ENCODE measurements at regions not wholly inside any gene's neighbourhood (a gene's known extent, or its start where the extent isn't known, plus 50 kb on each side); places are given as distances from the start of the nearest gene placed in this dataset.

- TF ChIP-seq RAD21 (IDR thresholded peaks at IDR 0.05; ENCODE audit: insufficient read depth, low read depth, low read length), result peak; percentile 36; the same call in 1 of the 2 replicates
- TF ChIP-seq KAT2A (conservative IDR thresholded peaks at IDR 0.05; ENCODE audit: control insufficient read depth, low read depth, low read length), result no peak
- TF ChIP-seq BCL3 (IDR thresholded peaks at IDR 0.05; ENCODE audit: borderline replicate concordance, insufficient read depth, low read depth, low read length, poor library complexity, severe bottlenecking), result no peak
- Histone ChIP-seq H3K9ac (ENCODE audit: control insufficient read depth, insufficient read depth, low read length) (no peak overlapping the region), H3K79me2 (ENCODE audit: control insufficient read depth, insufficient read depth, low read length) (no peaks in the 10 kb centered on the region), H2AFZ (ENCODE audit: control insufficient read depth, low read depth, low read length) (no peak overlapping the region), H3K27me3 (replicated peaks in 1 of 2; ENCODE audit: control insufficient read depth in 2 of 2, insufficient read depth in 2 of 2, low read length in 1 of 2) (no peaks in the 10 kb centered on the region), H3K27ac (ENCODE audit: control insufficient read depth, insufficient read depth) (no peak overlapping the region), H4K20me1 (ENCODE audit: control insufficient read depth, insufficient read depth) (no peaks in the 10 kb centered on the region), H3K36me3 (ENCODE audit: control insufficient read depth in 2 of 2, insufficient read depth in 2 of 2, low read length in 1 of 2) (no peaks in the 10 kb centered on the region), H3K4me3 (no peak overlapping the region), H3K9me3 (replicated peaks; ENCODE audit: control insufficient read depth, insufficient read depth, low read length) (no peaks in the 10 kb centered on the region), H3K4me2 (ENCODE audit: control insufficient read depth, insufficient read depth) (no peak overlapping the region), H3K4me1 (ENCODE audit: control insufficient read depth, insufficient read depth, low read length) (peaks cover 5% of the 10 kb centered on the region; the same call in 1 of the 2 replicates)
- FAIRE-seq, result no peak
- ChIA-PET SMC1A (ENCODE audit: uncharacterized antibody, unreplicated experiment) (interaction anchor here (0.6 to 5.4 kb wide), 17 partner anchors 8 to 175 kb away, joined by 3 to 36 read pairs (median 4); no protein-coding TSS in a partner anchor), POLR2A (interaction anchor here (1.0 kb wide), 1 partner anchor 66 kb away, joined by 3 read pairs; no protein-coding TSS in a partner anchor), CTCF (interaction anchor here (0.8 to 3.6 kb wide), 9 partner anchors 9 to 137 kb away, joined by 3 to 14 read pairs (median 5); no protein-coding TSS in a partner anchor), RAD21 (ENCODE audit: unreplicated experiment) (interaction anchor here (0.8 to 3.5 kb wide), 7 partner anchors 17 to 228 kb away, joined by 3 to 17 read pairs (median 6); no protein-coding TSS in a partner anchor)
- BruUV-seq (replicated peaks), result no TSS peak
- in situ Hi-C loops (cut with MboI) (no loop called here), intact Hi-C loops (cut with micrococcal nuclease; ENCODE audit: unreplicated experiment) (no loop called here)
- ATAC-seq, result no peak
- DNase-seq (ENCODE audit: low read depth, low spot score), result no peak
- WGBS (ENCODE audit: insufficient coverage, insufficient replicate concordance, low lambda C conversion rate, missing lambda C conversion rate), result 72% methylated on average over 5 of the region's 5 CpGs
These were observed 218.4 kb downstream of the MREG start for GRCh38 chr2:215794829-215795546.
